ENCODE measurements at regions not wholly inside any gene's neighbourhood (a gene's known extent, or its start where the extent isn't known, plus 50 kb on each side); places are given as distances from the start of the nearest gene placed in this dataset.

GRCh38 chr10:93171837-93172236 is 98.1 kb downstream of the CYP26A1 start:
- DNase-seq, result no peak
- no peak for TF ChIP-seq CTCF (IDR thresholded peaks at IDR 0.05; ENCODE audit: low read depth, low read length, missing control alignments)
- no peak overlapping the region for H3K4me3 ChIP-seq (ENCODE audit: low read depth, low read length)
- H3K27ac ChIP-seq, result no peak overlapping the region
- in situ Hi-C loops (cut with HindIII; ENCODE audit: low pct_ligation_motif_present, low sequenced_read_pairs), result no loop called here
- no peaks in the 10 kb centered on the region for H3K36me3 ChIP-seq (replicated peaks)
- no peaks in the 10 kb centered on the region for H3K27me3 ChIP-seq (replicated peaks)

GRCh38 chr10:93173967-93174845 is 100.5 kb downstream of the CYP26A1 start:
- Histone ChIP-seq H3K36me3 (replicated peaks) (no peaks in the 10 kb centered on the region), H3K27ac (no peak overlapping the region), H3K4me3 (ENCODE audit: low read depth, low read length) (no peak overlapping the region), H3K27me3 (replicated peaks) (no peaks in the 10 kb centered on the region)
- DNase-seq, result no peak
- in situ Hi-C loops (cut with HindIII; ENCODE audit: low pct_ligation_motif_present, low sequenced_read_pairs), result no loop called here
- TF ChIP-seq CTCF (IDR thresholded peaks at IDR 0.05; ENCODE audit: low read depth, low read length, missing control alignments), result no peak

- no peak for DNase-seq
- TF ChIP-seq CTCF (IDR thresholded peaks at IDR 0.05; ENCODE audit: low read depth, low read length, missing control alignments), result no peak
- no peaks in the 10 kb centered on the region for H3K36me3 ChIP-seq (replicated peaks)
- H3K27ac ChIP-seq, result no peak overlapping the region
- no peak overlapping the region for H3K4me3 ChIP-seq (ENCODE audit: low read depth, low read length)
- no peaks in the 10 kb centered on the region for H3K27me3 ChIP-seq (replicated peaks)
- in situ Hi-C loops (cut with HindIII; ENCODE audit: low pct_ligation_motif_present, low sequenced_read_pairs), result no loop called here
These were observed 101.8 kb downstream of the CYP26A1 start for GRCh38 chr10:93175490-93175889.

GRCh38 chr10:93177511-93177910 is 103.8 kb downstream of the CYP26A1 start:
- H3K4me3 ChIP-seq (ENCODE audit: low read depth, low read length), result no peak overlapping the region
- in situ Hi-C loops (cut with HindIII; ENCODE audit: low pct_ligation_motif_present, low sequenced_read_pairs), result no loop called here
- no peaks in the 10 kb centered on the region for H3K36me3 ChIP-seq (replicated peaks)
- TF ChIP-seq CTCF (IDR thresholded peaks at IDR 0.05; ENCODE audit: low read depth, low read length, missing control alignments), result no peak
- no peak for DNase-seq
- no peak overlapping the region for H3K27ac ChIP-seq
- H3K27me3 ChIP-seq (replicated peaks), result no peaks in the 10 kb centered on the region

GRCh38 chr10:93178226-93178625 is 104.5 kb downstream of the CYP26A1 start:
- in situ Hi-C loops (cut with HindIII; ENCODE audit: low pct_ligation_motif_present, low sequenced_read_pairs), result no loop called here
- Histone ChIP-seq H3K4me3 (ENCODE audit: low read depth, low read length) (no peak overlapping the region), H3K36me3 (replicated peaks) (no peaks in the 10 kb centered on the region), H3K27me3 (replicated peaks) (no peaks in the 10 kb centered on the region), H3K27ac (no peak overlapping the region)
- no peak for DNase-seq
- no peak for TF ChIP-seq CTCF (IDR thresholded peaks at IDR 0.05; ENCODE audit: low read depth, low read length, missing control alignments)
